ENCODE measurements at regions not wholly inside any gene's neighbourhood (a gene's known extent, or its start where the extent isn't known, plus 50 kb on each side); places are given as distances from the start of the nearest gene placed in this dataset.

DNA sequence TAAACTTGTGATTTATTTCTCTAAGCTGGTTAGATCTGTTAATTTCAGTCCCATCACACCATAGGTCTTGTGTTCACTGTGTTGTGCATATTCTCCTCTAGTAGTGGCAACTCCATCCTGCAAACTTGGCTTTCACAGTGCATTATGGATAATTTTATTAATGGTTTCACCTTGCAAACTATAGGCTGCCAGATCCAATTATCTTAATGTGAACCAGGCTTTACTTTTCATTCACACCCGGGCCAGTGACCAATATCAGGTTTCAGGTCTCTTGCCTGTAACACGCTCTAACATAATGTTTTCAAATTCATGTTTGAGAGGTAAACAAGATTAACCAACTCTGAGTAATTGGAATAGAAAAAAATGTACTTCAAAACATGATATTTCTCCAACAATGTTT is 1293.0 kb downstream of the REEP3 start:
- no peak for DNase-seq
- no peak overlapping the region for H3K4me3 ChIP-seq
- 85 to 86% methylated on average over 2 of the region's 2 CpGs for WGBS, 2 donors
- H3K27me3 ChIP-seq, result no peaks in the 10 kb centered on the region
- H3K9me3 ChIP-seq, result no peaks in the 10 kb centered on the region
- TF ChIP-seq POLR2A (IDR thresholded peaks at IDR 0.05), result no peak
- no peak for TF ChIP-seq EP300 (IDR thresholded peaks at IDR 0.05)
- TF ChIP-seq, protein P1, sequence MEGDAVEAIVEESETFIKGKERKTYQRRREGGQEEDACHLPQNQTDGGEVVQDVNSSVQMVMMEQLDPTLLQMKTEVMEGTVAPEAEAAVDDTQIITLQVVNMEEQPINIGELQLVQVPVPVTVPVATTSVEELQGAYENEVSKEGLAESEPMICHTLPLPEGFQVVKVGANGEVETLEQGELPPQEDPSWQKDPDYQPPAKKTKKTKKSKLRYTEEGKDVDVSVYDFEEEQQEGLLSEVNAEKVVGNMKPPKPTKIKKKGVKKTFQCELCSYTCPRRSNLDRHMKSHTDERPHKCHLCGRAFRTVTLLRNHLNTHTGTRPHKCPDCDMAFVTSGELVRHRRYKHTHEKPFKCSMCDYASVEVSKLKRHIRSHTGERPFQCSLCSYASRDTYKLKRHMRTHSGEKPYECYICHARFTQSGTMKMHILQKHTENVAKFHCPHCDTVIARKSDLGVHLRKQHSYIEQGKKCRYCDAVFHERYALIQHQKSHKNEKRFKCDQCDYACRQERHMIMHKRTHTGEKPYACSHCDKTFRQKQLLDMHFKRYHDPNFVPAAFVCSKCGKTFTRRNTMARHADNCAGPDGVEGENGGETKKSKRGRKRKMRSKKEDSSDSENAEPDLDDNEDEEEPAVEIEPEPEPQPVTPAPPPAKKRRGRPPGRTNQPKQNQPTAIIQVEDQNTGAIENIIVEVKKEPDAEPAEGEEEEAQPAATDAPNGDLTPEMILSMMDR (IDR thresholded peaks at IDR 0.05), result no peak
- no peak for TF ChIP-seq POLR2AphosphoS5 (IDR thresholded peaks at IDR 0.05)
- intact Hi-C loops (cut with DNase I), result no loop called here
- no peaks in the 10 kb centered on the region for H3K36me3 ChIP-seq
- H3K4me1 ChIP-seq, result no peaks in the 10 kb centered on the region
- no peak overlapping the region for H3K27ac ChIP-seq

DNA sequence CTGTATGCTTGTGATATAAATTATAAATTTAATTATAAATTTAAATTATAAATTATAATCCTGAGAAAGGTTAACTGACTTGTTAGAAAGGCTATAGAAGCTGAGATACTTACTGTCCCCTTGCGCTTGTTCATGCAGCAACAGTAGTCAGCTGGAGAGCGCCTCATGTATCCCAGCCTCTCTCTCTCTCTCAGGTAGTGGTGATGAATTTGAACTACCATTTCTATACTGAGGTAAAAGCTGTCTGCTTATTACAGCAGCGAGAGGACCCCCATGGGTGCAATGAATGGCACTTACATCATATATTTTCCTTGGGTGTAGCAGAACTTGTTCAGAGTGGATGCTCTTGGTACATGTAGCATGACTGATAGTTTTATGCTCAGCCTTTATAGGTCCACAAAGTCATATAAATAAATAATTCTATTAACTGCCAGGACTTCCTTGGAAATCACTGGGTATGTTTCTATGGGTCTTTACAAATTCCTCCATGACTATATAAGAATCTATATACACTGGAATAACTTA is 1308.7 kb downstream of the REEP3 start:
- 84 to 90% methylated on average over 3 of the region's 3 CpGs for WGBS, 2 donors
- no peak overlapping the region for H3K4me3 ChIP-seq
- H3K4me1 ChIP-seq, result no peaks in the 10 kb centered on the region
- H3K36me3 ChIP-seq, result no peaks in the 10 kb centered on the region
- TF ChIP-seq POLR2AphosphoS5 (IDR thresholded peaks at IDR 0.05) (no peak), POLR2A (IDR thresholded peaks at IDR 0.05) (no peak), EP300 (IDR thresholded peaks at IDR 0.05) (no peak)
- TF ChIP-seq, protein P1 (IDR thresholded peaks at IDR 0.05), result no peak
- no peak overlapping the region for H3K27ac ChIP-seq
- intact Hi-C loops (cut with DNase I), result no loop called here
- no peaks in the 10 kb centered on the region for H3K27me3 ChIP-seq
- DNase-seq, result no peak
- no peaks in the 10 kb centered on the region for H3K9me3 ChIP-seq

DNA sequence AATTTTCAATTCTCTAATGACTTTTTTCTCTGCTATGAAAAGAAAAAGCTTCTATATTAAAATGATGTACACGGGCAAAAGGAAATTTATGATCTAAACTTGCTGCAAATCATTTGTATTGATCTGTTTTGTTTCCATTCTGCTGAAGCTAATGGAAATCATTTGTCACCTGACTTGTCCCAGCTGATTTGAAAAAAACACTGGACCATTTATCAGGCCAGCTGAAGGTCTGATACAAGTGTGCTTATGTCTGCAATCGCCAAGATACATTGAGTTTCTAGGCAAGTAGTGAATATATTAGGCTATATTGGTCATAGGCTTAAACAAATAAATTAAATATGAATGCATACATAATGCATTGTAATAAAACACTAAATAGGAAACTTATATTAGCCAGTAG is 1309.7 kb downstream of the REEP3 start:
- H3K27ac ChIP-seq, result no peak overlapping the region
- 65 to 74% methylated on average over 2 of the region's 2 CpGs for WGBS, 2 donors

DNA sequence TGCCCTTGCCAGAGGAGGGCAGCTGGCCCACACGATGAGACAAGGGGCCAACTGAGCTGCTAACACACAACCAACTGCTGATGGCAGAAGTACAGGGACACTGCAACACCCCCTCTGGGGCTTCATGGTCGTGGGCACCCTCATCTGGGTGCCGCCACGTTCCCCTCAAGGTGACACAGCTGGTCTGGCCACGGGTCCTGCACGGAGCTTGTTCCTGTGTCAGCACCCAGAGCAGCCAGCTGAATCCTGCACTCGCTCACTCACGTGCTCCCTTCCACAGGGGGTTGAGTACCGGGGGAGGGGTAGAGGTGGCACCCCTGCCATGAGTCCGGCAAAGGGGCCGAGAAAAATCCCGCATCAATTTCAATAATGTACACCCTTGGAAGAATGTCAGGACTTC is 1319.1 kb downstream of the REEP3 start:
- WGBS, 2 donors, result 85 to 90% methylated on average over 12 of the region's 12 CpGs
- Histone ChIP-seq H3K4me3 (no peak overlapping the region), H3K27me3 (no peaks in the 10 kb centered on the region), H3K4me1 (no peaks in the 10 kb centered on the region), H3K27ac (no peak overlapping the region), H3K9me3 (no peaks in the 10 kb centered on the region), H3K36me3 (no peaks in the 10 kb centered on the region)
- TF ChIP-seq, protein P1 (IDR thresholded peaks at IDR 0.05), result no peak
- no peak for TF ChIP-seq POLR2AphosphoS5 (IDR thresholded peaks at IDR 0.05)
- intact Hi-C loops (cut with DNase I), result no loop called here
- no peak for DNase-seq

More for the DNA sequence above, 1309.7 kb downstream of the REEP3 start:
- no peak for DNase-seq
- no peaks in the 10 kb centered on the region for H3K36me3 ChIP-seq
- no peak overlapping the region for H3K4me3 ChIP-seq
- no peaks in the 10 kb centered on the region for H3K4me1 ChIP-seq
- TF ChIP-seq POLR2AphosphoS5 (IDR thresholded peaks at IDR 0.05) (no peak), POLR2A (IDR thresholded peaks at IDR 0.05) (no peak), EP300 (IDR thresholded peaks at IDR 0.05) (no peak)
- TF ChIP-seq, protein P1 (IDR thresholded peaks at IDR 0.05), result no peak
- no peaks in the 10 kb centered on the region for H3K9me3 ChIP-seq
- intact Hi-C loops (cut with DNase I), result no loop called here
- H3K27me3 ChIP-seq, result no peaks in the 10 kb centered on the region

DNA sequence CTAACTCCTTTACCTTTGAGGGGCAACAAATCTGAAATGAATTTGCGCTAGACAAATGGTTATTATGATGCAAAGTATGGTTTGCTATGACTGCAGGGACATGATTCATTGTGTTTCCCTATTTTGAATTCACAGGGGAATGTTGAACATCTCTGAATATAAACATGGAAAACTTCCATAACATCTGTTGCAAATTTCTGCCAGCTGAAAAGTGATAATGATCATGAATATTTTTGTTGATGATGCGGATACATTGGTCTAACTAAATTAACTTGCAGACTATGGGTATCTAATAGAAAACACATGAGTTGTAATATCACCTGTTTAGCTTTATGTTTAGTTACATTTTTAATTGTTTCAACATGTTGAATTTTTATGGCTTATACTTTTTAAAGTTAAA is 1325.5 kb downstream of the REEP3 start:
- no peak for DNase-seq
- no peaks in the 10 kb centered on the region for H3K27me3 ChIP-seq
- intact Hi-C loops (cut with DNase I), result no loop called here
- no peak overlapping the region for H3K4me3 ChIP-seq
- no peaks in the 10 kb centered on the region for H3K36me3 ChIP-seq
- no peaks in the 10 kb centered on the region for H3K9me3 ChIP-seq
- H3K27ac ChIP-seq, result no peak overlapping the region
- TF ChIP-seq, protein P1 (IDR thresholded peaks at IDR 0.05), result no peak
- WGBS, 2 donors, result 76 to 82% methylated on average over 2 of the region's 2 CpGs
- H3K4me1 ChIP-seq, result peaks cover 0 to 7% (median 3%) of the 10 kb centered on the region in 4 donors
